DMS 273 (cell line): ENCODE measurements at regions not wholly inside any gene's neighbourhood (a gene's known extent, or its start where the extent isn't known, plus 50 kb on each side); places are given as distances from the start of the nearest gene placed in this dataset.
A peak's percentile ranks its signal among the peaks of the same experiment; 100 is the strongest.

ENCODE experiments used
- DNase-seq: peaks from one replicate; lab custom pipeline; 2025; ENCODE audit not compliant: unreplicated experiment; lab: John Stamatoyannopoulos, UW

- DNase-seq: no peak
Measured at GRCh38 chr4:178480881-178481280, 1038.6 kb upstream of the AGA start.

GRCh38 chr4:178481564-178481963 lies 1039.3 kb upstream of the AGA start:
- no peak for DNase-seq

- no peak for DNase-seq
Measured at GRCh38 chr4:178523038-178523437, 1080.8 kb upstream of the AGA start.

- DNase-seq: no peak
Measured at GRCh38 chr4:178535939-178536579, 1093.8 kb upstream of the AGA start.

- DNase-seq: no peak
Measured at GRCh38 chr4:178553201-178553600, 1111.0 kb upstream of the AGA start.

GRCh38 chr4:178554352-178554751 lies 1112.1 kb upstream of the AGA start:
- no peak for DNase-seq

- DNase-seq: no peak
Measured at GRCh38 chr4:178556796-178557195, 1114.6 kb upstream of the AGA start.

GRCh38 chr4:178577933-178578332 lies 1135.7 kb upstream of the AGA start:
- peak; percentile 9 for DNase-seq

GRCh38 chr4:178595500-178596138 lies 1153.4 kb upstream of the AGA start:
- no peak for DNase-seq

- no peak for DNase-seq
Measured at GRCh38 chr4:178598672-178599071, 1156.4 kb upstream of the AGA start.

- peak; percentile 1 for DNase-seq
Measured at GRCh38 chr4:178599521-178599920, 1157.3 kb upstream of the AGA start.

- DNase-seq: no peak
Measured at GRCh38 chr4:178602833-178603232, 1160.6 kb upstream of the AGA start.

- DNase-seq: no peak
Measured at GRCh38 chr4:178611062-178611461, 1168.8 kb upstream of the AGA start.

- DNase-seq: no peak
Measured at GRCh38 chr4:178612733-178613132, 1170.5 kb upstream of the AGA start.

GRCh38 chr4:178632415-178632814 lies 1190.2 kb upstream of the AGA start:
- no peak for DNase-seq

GRCh38 chr4:178633263-178633662 lies 1191.0 kb upstream of the AGA start:
- peak; percentile 10 for DNase-seq

- DNase-seq: no peak
Measured at GRCh38 chr4:178664621-178665020, 1222.4 kb upstream of the AGA start.

GRCh38 chr4:178665916-178666315 lies 1223.7 kb upstream of the AGA start:
- DNase-seq: no peak

- DNase-seq: no peak
Measured at GRCh38 chr4:178671766-178672165, 1229.5 kb upstream of the AGA start.

- DNase-seq: no peak
Measured at GRCh38 chr4:178672512-178672911, 1230.3 kb upstream of the AGA start.

GRCh38 chr4:178681871-178682270 lies 1239.6 kb upstream of the AGA start:
- no peak for DNase-seq

- no peak for DNase-seq
Measured at GRCh38 chr4:178689926-178690325, 1247.7 kb upstream of the AGA start.

GRCh38 chr4:178693816-178694215 lies 1251.6 kb upstream of the AGA start:
- no peak for DNase-seq
